Left lung (tissue), 4 donors: ENCODE measurements at regions not wholly inside any gene's neighbourhood (a gene's known extent, or its start where the extent isn't known, plus 50 kb on each side); places are given as distances from the start of the nearest gene placed in this dataset.

Experiments used
- ATAC-seq: fragments of 200-7000 bp; cut with Tn5 transposase; one replicate; pipeline ENCODE4 v1.9.1; 2020; ENCODE audit warnings: moderate library complexity
- DNase-seq, 4 donors: peaks; one replicate each; pipeline ENCODE4 v3.0.0-alpha.2; 2013 to 2020
- H3K27ac ChIP-seq, 2 donors: fragments of 200-600 bp; sonication (generic) in 1 of 2; one replicate each; pipeline versions ENCODE4 v1.5.0 to v1.8.0; 2020 to 2021
- H3K27me3 ChIP-seq, 2 donors: fragments of 200-600 bp; sonication (generic) in 1 of 2; one replicate each; pipeline versions ENCODE4 v1.5.0 to v1.8.0; 2020 to 2021
- H3K36me3 ChIP-seq, 2 donors: fragments of 200-600 bp; sonication (generic) in 1 of 2; one replicate each; pipeline versions ENCODE4 v1.5.0 to v1.8.0; 2020 to 2021
- H3K4me1 ChIP-seq, 2 donors: fragments of 200-600 bp; one replicate each; pipeline ENCODE4 v1.8.0; 2021
- H3K4me3 ChIP-seq, 2 donors: fragments of 200-600 bp; sonication (generic) in 1 of 2; one replicate each; pipeline versions ENCODE4 v1.5.0 to v1.8.0; 2020 to 2021; ENCODE audit warnings: mild to moderate bottlenecking in 1 of 2
- H3K9me3 ChIP-seq, 2 donors: fragments of 200-600 bp; sonication (generic) in 1 of 2; one replicate each; pipeline versions ENCODE4 v1.5.0 to v1.8.0; 2020 to 2021
- intact Hi-C, 2 donors: fragments of 100-400 bp; cut with DNase I; formaldehyde crosslinking; loops; one replicate each; pipeline versions ENCODE4 v1.11.2 to v1.14.2; 2022
- TF ChIP-seq, protein P1 (sequence below), 2 donors: fragments of 200-600 bp; sonication (generic) in 1 of 2; IDR thresholded peaks; one replicate each; pipeline versions ENCODE4 v1.5.0 to v1.8.0; 2021; ENCODE audit warnings: antibody characterized with exemption in 2 of 2
- donor health status: DM: no; HTN: yes; CAD: no.
- donor health status: DM: no; HTN: no; CAD: no.

GRCh38 chr10:60443346-60443745 is 53.7 kb upstream of the ANK3 start:
- H3K27me3 ChIP-seq = no peaks in the 10 kb centered on the region
- intact Hi-C loops = loop anchor here in 1 of 2 donors (5.0 kb wide), 1 partner anchor 204 kb away; no protein-coding TSS in a partner anchor

GRCh38 chr10:60441515-60441914 is 51.8 kb upstream of the ANK3 start:
- H3K27me3 ChIP-seq = no peaks in the 10 kb centered on the region
- intact Hi-C loops = loop anchor here in 1 of 2 donors (5.0 kb wide), 1 partner anchor 206 kb away; no protein-coding TSS in a partner anchor
- H3K9me3 ChIP-seq = no peaks in the 10 kb centered on the region
- no peak overlapping the region for H3K27ac ChIP-seq
- no peak overlapping the region for H3K4me3 ChIP-seq
- H3K36me3 ChIP-seq = no peaks in the 10 kb centered on the region
- H3K4me1 ChIP-seq = peaks cover 0 to 3% of the 10 kb centered on the region in 2 donors
- no peak for DNase-seq
- ATAC-seq = no peak
- TF ChIP-seq, protein P1, sequence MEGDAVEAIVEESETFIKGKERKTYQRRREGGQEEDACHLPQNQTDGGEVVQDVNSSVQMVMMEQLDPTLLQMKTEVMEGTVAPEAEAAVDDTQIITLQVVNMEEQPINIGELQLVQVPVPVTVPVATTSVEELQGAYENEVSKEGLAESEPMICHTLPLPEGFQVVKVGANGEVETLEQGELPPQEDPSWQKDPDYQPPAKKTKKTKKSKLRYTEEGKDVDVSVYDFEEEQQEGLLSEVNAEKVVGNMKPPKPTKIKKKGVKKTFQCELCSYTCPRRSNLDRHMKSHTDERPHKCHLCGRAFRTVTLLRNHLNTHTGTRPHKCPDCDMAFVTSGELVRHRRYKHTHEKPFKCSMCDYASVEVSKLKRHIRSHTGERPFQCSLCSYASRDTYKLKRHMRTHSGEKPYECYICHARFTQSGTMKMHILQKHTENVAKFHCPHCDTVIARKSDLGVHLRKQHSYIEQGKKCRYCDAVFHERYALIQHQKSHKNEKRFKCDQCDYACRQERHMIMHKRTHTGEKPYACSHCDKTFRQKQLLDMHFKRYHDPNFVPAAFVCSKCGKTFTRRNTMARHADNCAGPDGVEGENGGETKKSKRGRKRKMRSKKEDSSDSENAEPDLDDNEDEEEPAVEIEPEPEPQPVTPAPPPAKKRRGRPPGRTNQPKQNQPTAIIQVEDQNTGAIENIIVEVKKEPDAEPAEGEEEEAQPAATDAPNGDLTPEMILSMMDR (IDR thresholded peaks at IDR 0.05) = no peak

More at GRCh38 chr10:60443346-60443745, 53.7 kb upstream of the ANK3 start:
- no peak overlapping the region for H3K27ac ChIP-seq
- no peaks in the 10 kb centered on the region for H3K9me3 ChIP-seq
- ATAC-seq (no peak), DNase-seq (no peak)
- H3K4me1 ChIP-seq = peaks cover 5 to 10% of the 10 kb centered on the region in 2 donors
- TF ChIP-seq, protein P1 (IDR thresholded peaks at IDR 0.05) = no peak
- no peaks in the 10 kb centered on the region for H3K36me3 ChIP-seq
- H3K4me3 ChIP-seq = no peak overlapping the region

DNA sequence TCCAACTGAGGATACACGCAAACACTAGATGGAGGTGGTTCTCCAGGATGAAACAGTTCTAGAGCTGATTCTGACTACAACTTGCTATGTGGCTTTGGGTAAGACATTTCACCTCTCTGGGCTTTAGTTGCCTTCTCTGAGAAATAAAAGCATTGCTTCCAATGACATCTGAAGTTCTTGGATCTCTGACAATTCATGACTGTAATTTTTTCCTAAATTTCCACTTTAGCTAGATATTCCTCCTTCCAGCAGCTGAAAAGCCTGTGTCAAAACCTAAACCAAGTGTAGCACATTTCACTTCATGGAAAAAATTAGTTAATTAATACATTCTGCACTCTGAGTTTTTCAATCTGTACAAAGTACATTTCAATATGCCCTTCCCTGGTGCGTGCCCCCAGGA is 50.0 kb upstream of the ANK3 start:
- no peak overlapping the region for H3K27ac ChIP-seq
- ATAC-seq (no peak), DNase-seq (no peak)
- H3K27me3 ChIP-seq = no peaks in the 10 kb centered on the region
- no peaks in the 10 kb centered on the region for H3K4me1 ChIP-seq
- no peak overlapping the region for H3K4me3 ChIP-seq
- TF ChIP-seq, protein P1 (IDR thresholded peaks at IDR 0.05) = no peak
- H3K36me3 ChIP-seq = no peaks in the 10 kb centered on the region
- intact Hi-C loops = loop anchor here in 1 of 2 donors (5.0 kb wide), 2 partner anchors 208 to 342 kb away; no protein-coding TSS in a partner anchor
- no peaks in the 10 kb centered on the region for H3K9me3 ChIP-seq
